ENCODE measurements at regions not wholly inside any gene's neighbourhood (a gene's known extent, or its start where the extent isn't known, plus 50 kb on each side); places are given as distances from the start of the nearest gene placed in this dataset.

DNA sequence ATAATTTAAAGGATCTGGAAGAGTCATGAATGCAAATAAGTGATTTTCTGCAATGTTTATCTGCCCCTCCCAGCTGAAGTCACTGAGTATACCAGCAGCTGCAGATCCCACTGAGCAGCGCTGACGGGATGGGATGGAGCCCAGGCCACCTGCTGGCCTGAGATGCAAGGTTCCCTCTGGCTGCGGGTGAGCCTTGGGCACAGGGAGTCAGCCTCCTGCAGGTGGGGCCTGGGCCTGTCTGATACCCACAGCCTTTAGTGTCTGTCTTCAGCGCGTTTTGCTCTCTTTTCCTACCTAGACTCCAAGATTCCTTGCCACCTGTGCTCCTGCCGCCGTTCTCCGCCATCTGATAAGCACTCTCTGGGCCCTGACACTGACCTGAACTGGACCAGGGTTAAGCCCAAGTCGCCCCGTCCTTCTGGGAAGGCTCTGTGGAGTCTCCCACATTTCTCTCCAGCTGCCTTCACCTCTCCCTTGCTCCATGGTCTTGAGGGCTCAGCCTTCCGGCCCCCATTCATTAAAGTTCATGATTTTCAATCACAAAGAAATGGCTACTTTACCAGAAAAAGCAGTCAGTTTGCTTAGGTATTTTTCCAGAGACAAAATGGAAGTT is 223.1 kb upstream of the FAT1 start (continued):
- TF ChIP-seq TAF1 (CRISPR knock-in tag; IDR thresholded peaks at IDR 0.05) = peak; percentile 21; the same call in 1 of the 2 replicates
- peak; percentile 49 for TF ChIP-seq SAP130 (CRISPR knock-in tag; IDR thresholded peaks at IDR 0.05; ENCODE audit: low read depth)
- TF ChIP-seq ZBTB38 (CRISPR knock-in tag; IDR thresholded peaks at IDR 0.05) = peak; percentile 46; the same call in 1 of the 2 replicates
- TF ChIP-seq RARA (CRISPR knock-in tag; IDR thresholded peaks at IDR 0.05) = peak; percentile 15; the same call in 1 of the 2 replicates
- no peak for TF ChIP-seq PITX1 (CRISPR knock-in tag; IDR thresholded peaks at IDR 0.05)
- no peak for TF ChIP-seq ZIK1 (CRISPR knock-in tag; IDR thresholded peaks at IDR 0.05; ENCODE audit: borderline replicate concordance, low read depth)
- TF ChIP-seq GFI1 (CRISPR knock-in tag; IDR thresholded peaks at IDR 0.05; ENCODE audit: borderline replicate concordance) = no peak
- TF ChIP-seq, protein P1, sequence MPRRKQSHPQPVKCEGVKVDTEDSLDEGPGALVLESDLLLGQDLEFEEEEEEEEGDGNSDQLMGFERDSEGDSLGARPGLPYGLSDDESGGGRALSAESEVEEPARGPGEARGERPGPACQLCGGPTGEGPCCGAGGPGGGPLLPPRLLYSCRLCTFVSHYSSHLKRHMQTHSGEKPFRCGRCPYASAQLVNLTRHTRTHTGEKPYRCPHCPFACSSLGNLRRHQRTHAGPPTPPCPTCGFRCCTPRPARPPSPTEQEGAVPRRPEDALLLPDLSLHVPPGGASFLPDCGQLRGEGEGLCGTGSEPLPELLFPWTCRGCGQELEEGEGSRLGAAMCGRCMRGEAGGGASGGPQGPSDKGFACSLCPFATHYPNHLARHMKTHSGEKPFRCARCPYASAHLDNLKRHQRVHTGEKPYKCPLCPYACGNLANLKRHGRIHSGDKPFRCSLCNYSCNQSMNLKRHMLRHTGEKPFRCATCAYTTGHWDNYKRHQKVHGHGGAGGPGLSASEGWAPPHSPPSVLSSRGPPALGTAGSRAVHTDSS (CRISPR knock-in tag; conservative IDR thresholded peaks at IDR 0.05) = no peak
- no peak for TF ChIP-seq ESRRA (CRISPR knock-in tag; IDR thresholded peaks at IDR 0.05; ENCODE audit: low read depth)
- TF ChIP-seq ZSCAN20 (CRISPR knock-in tag; IDR thresholded peaks at IDR 0.05; ENCODE audit: borderline replicate concordance) = no peak
- no peak for TF ChIP-seq ZNF749 (CRISPR knock-in tag; IDR thresholded peaks at IDR 0.05; ENCODE audit: borderline replicate concordance)
- no peak for TF ChIP-seq FOXA1 (IDR thresholded peaks at IDR 0.05)
- peak; percentile 56 for TF ChIP-seq FOXA1 (CRISPR knock-in tag; IDR thresholded peaks at IDR 0.05)
- peak; percentile 53; the same call in 1 of the 2 replicates for TF ChIP-seq GATAD2A (CRISPR knock-in tag; IDR thresholded peaks at IDR 0.05)
- no peak for TF ChIP-seq ZNF160 (CRISPR knock-in tag; IDR thresholded peaks at IDR 0.05)
- no peak for TF ChIP-seq ZNF550 (CRISPR knock-in tag; IDR thresholded peaks at IDR 0.05; ENCODE audit: borderline replicate concordance)
- peak; percentile 55; the same call in 1 of the 2 replicates for TF ChIP-seq ZSCAN9 (CRISPR knock-in tag; IDR thresholded peaks at IDR 0.05; ENCODE audit: borderline replicate concordance)
- 0 out of 2 replicates have a peak, but pooled peaks have one; percentile 1 for TF ChIP-seq ZNF292 (CRISPR knock-in tag; IDR thresholded peaks at IDR 0.05; ENCODE audit: borderline replicate concordance, low read depth)
- TF ChIP-seq ZFP37 (CRISPR knock-in tag; IDR thresholded peaks at IDR 0.05; ENCODE audit: borderline replicate concordance) = no peak
- peak; percentile 67 for TF ChIP-seq POGZ (CRISPR knock-in tag; IDR thresholded peaks at IDR 0.05)
- TF ChIP-seq, protein P2, sequence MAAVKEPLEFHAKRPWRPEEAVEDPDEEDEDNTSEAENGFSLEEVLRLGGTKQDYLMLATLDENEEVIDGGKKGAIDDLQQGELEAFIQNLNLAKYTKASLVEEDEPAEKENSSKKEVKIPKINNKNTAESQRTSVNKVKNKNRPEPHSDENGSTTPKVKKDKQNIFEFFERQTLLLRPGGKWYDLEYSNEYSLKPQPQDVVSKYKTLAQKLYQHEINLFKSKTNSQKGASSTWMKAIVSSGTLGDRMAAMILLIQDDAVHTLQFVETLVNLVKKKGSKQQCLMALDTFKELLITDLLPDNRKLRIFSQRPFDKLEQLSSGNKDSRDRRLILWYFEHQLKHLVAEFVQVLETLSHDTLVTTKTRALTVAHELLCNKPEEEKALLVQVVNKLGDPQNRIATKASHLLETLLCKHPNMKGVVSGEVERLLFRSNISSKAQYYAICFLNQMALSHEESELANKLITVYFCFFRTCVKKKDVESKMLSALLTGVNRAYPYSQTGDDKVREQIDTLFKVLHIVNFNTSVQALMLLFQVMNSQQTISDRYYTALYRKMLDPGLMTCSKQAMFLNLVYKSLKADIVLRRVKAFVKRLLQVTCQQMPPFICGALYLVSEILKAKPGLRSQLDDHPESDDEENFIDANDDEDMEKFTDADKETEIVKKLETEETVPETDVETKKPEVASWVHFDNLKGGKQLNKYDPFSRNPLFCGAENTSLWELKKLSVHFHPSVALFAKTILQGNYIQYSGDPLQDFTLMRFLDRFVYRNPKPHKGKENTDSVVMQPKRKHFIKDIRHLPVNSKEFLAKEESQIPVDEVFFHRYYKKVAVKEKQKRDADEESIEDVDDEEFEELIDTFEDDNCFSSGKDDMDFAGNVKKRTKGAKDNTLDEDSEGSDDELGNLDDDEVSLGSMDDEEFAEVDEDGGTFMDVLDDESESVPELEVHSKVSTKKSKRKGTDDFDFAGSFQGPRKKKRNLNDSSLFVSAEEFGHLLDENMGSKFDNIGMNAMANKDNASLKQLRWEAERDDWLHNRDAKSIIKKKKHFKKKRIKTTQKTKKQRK (IDR thresholded peaks at IDR 0.05; ENCODE audit: low read length) = no peak
- peak; percentile 92 for TF ChIP-seq STAG1 (CRISPR knock-in tag; IDR thresholded peaks at IDR 0.05)
- TF ChIP-seq, protein P3, sequence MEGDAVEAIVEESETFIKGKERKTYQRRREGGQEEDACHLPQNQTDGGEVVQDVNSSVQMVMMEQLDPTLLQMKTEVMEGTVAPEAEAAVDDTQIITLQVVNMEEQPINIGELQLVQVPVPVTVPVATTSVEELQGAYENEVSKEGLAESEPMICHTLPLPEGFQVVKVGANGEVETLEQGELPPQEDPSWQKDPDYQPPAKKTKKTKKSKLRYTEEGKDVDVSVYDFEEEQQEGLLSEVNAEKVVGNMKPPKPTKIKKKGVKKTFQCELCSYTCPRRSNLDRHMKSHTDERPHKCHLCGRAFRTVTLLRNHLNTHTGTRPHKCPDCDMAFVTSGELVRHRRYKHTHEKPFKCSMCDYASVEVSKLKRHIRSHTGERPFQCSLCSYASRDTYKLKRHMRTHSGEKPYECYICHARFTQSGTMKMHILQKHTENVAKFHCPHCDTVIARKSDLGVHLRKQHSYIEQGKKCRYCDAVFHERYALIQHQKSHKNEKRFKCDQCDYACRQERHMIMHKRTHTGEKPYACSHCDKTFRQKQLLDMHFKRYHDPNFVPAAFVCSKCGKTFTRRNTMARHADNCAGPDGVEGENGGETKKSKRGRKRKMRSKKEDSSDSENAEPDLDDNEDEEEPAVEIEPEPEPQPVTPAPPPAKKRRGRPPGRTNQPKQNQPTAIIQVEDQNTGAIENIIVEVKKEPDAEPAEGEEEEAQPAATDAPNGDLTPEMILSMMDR (CRISPR knock-in tag; IDR thresholded peaks at IDR 0.05) = peak; percentile 93
- TF ChIP-seq RAD21 (CRISPR knock-in tag; IDR thresholded peaks at IDR 0.05) = peak; percentile 95
